ELR (cell line): ENCODE measurements at regions not wholly inside any gene's neighbourhood (a gene's known extent, or its start where the extent isn't known, plus 50 kb on each side); places are given as distances from the start of the nearest gene placed in this dataset.
"Not testable (repeated sequence)": the region's sequence is repeated elsewhere in the genome, so short reads cannot be mapped to it uniquely, and the experiment has no call there.

Source experiments
- DNase-seq: peaks from one replicate; pipeline ENCODE4 v3.0.0-alpha.2; 2015; ENCODE audit warnings: low read depth

DNA sequence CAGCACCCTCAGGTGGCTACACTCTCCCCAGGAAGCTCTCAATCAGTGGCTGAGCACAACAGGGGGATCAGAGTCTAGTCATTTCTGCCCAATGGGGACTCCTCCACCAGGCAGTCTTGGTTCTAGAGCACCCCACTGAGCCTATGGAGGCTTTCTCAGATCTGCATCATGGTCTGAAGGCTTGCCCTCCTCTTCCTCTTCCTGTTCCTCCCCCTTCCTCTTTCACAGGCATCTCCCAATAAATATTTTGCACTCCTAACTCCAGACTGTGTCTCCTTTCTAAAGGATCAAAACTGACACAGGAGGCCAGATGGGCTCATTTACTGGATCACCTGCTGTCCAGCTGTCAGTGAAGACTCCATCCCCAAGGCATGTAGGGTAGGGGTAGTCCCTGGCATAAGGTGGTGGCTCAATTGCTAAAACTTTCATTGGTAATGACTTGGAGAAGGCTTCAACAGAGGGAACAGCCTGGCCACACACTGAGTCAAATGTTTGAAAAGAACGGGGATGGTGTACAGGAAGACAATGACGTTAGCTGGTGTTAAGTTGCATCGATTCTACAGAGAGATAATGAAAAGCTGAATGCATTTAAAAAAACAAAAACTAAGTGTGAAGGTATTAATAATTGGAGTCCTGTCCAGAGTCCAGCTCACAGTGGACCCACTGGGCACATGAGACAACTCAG, 84.2 kb upstream of the SLC2A1 start:
- DNase-seq, result no peak

DNA sequence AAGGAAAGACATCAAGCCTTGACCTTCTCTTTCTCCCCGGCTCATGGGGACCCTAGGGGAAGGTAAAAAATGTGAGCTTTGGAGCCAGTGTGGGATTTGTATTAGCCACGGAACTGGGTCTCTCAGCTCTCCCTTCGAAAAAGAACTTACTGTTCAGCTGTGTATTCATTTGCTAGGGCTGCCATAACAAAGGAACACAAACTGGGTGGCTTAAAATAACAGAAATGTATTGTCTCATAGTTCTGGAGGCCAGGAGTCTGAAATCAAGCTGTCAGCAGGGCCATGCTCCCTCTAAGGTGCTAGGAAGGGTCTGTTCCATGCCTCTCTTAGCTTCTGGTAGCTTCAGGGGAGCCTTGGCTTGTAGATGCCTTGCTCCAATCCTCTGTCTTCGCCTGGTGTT, 83.5 kb upstream of the SLC2A1 start:
- DNase-seq, result no peak

DNA sequence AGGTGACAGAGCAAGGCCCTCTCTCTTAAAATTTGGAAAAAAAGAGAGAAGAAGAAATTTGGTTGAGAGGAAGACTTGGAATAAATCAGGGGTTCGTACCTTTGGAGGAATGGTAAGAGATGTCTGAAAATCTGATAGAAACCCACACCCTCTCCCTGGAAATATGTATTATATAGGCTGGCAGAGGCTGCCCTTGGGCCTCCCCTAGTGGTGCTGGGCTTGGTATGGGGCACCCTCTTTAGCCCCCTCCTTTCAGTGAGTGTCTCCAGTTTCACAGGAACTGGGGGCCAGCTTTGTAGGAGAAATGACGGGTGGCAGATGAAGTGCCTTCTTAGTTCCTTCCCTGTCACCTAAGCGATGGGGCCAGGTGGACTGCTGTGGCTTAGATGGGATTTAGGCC, 82.9 kb upstream of the SLC2A1 start:
- no peak for DNase-seq

DNA sequence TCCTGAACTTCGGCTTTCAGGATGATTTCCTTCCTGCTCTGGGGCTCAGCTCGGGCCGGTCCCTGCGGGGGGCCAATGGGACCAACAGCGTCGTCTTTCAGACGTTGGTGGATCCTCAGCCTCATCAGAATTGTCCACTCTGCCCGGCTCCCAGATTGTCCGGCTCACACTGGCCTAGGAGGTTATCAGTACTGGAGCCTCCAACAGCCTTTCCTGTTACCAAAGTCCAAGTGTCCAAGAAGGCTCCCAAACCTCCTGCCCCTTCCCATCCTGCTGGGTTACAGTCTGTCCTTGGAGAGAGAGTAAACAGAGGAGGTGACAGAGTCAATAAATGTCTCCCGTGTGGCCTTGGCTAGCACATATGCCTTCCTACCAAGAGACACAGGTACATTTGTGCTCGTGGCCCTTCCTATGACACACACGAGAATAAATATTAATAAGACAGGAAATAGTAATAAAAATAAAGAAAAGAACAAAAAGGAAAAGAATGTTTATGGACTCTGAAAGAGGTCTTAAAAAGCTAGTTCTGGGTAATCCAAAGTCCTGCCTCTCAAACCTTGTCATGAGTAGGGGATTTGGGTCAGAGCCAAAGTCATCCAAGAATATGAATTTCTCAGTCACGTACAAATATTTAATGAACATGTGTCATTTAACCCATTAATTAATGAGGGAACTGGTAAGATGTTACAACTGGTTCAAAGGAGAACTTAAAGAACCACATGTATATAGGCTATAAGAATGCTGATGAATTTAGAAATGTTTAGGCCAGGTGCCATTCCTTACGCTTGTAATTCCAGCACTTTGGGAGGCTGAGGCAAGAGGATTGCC, 80.8 kb upstream of the SLC2A1 start:
- DNase-seq, result no peak

DNA sequence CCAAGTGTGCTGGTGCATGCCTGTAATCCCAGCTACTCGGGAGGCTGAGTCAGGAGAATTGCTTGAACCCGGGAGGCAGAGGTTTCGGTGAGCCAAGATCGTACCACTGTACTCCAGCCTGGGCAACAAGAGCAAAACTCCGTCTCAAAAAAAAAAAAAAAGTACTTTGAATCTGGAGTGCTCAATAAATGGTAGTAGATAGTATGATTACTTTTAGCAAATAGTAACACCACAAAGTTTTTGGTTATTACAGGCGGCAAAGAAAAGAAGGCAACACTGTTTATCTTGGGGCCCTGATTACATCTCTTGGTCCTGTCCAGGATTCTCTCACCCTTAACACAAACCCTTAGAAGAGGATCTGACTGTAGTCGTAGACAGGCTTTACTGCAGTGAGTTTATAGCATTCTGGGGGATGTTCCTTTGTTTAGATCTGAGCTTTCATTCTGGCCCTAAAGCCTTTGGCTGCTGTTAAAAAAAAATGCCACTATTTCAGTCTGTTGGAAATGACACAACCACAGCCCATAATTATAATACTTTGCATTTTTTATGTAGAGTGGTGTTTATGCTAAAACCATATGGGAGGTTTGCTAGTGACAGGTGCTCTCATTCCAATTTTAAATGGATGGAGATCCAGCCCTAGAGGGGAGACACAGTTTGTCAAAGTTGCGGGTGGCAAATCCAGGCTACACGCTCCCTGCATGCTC, 79.7 kb upstream of the SLC2A1 start:
- DNase-seq, result no peak

DNA sequence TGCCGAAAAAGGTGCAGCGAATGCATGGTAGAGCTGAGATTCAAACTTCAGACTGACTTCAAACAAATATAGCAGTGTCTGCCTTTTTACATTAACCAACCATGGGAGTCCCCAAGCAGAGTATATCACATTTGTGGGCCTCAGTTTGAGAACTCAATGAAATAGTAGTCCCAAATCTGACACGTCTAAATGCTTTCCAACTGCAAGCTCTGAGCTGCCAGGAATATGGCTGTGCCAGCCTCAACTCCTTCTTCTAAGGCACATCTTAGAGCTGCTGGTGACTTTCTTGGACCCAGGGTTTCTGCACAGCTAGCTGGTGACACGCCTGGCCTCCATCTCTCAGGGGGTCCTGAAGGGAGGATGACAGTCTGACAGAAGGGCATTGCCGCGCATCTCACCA, 78.8 kb upstream of the SLC2A1 start:
- DNase-seq, result no peak

DNA sequence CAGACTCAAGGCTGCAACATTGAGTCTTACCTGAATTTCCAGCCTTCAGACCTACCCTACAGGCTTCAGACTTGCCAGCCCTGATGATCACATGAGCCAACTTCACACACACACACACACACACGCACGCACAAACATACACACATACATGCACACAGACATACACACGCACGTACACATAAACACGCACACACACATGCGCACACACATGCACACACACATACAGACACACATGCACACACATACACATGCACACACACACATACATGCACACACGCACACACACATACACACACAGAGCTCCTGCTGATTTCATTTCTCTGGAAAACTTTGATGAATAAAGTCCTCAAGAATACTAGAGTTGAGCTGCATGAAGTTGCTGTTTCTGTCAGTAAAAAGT, 78.3 kb upstream of the SLC2A1 start:
- DNase-seq, result no peak

DNA sequence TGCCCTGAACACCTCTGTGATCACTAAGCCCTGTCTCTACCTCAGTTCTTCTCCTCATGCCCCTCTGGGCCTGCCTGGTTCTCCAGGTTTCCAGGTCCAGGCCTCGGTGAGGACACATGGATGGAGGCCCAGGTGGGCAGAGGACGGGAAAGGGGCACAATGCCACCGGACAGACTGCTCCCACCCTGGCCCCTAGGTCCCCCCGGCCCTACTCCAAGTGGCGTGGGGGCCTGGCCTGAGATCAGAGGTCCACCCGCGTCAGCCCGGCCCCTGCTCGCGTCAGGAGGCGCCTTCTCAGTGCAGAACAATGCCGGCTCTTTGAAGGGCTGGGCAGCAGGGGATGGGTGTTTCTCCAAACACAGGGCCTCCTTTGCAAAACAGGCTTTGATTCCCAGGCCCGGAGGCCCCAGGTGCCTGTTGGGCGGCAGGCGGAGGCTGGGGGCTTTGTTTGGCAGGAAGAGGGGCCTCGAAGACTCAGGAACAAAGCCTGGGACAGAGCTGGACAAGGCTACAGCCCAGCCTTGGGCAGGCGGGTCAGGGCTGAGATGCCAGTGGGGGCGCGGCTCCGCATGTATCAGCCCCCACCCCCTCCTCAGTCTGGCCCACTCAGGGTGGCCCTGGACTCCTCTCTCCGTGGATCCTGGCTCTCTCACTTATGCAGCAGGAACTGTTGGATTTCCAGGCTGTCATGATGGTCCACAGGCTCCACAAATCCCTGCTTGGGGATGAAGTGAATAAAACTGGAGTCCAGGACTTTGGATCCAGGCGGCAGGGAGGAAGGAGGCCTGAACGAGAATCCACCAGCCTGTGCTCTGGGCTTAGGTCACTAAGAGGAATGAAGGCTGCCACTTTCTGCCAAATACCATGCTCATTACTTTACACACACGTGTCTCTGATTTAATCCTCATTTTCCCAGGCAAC, 77.4 kb upstream of the SLC2A1 start:
- no peak for DNase-seq

DNA sequence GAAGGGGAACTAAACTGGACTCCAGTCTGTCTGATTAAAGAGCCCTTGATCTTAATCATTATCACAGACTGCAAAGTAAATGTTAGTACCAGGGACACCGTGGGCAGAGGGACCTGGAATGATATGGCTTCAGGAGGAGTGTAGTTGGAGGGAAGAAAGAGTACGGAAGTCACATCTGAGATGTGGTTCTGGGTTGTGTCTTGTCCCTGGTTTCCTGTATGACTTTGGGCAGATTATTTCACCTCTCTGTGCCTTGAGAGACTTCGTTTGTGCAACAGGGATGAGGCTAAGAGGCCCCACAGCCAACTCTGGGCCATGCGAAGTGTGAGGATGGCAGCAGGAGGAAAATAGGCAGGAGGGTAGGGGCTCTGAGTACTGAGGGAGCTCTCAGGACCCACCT, 76.1 kb upstream of the SLC2A1 start:
- DNase-seq, result no peak

DNA sequence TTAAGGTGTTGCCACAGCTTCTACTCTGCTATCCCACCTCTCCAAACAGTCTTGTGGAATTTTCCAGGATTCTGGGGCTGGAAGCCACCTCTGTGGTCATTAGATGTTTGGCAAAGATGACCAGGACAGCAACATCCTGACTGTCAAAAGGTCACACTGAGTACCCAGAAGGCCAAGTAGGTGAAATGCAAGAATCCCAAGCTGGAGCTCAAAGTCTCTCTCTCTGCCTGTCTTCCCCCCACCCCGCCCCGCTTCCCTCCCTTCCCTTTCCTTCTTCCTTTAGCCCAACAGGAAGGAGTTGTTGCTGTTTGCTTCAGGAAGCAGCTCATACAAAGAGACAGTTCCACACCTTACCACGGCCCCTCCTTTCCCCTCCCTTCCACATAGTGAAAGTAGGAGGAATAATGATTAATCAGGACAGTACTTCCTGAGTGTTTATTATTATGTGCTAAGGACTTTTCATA, 75.6 kb upstream of the SLC2A1 start:
- DNase-seq, result no peak

DNA sequence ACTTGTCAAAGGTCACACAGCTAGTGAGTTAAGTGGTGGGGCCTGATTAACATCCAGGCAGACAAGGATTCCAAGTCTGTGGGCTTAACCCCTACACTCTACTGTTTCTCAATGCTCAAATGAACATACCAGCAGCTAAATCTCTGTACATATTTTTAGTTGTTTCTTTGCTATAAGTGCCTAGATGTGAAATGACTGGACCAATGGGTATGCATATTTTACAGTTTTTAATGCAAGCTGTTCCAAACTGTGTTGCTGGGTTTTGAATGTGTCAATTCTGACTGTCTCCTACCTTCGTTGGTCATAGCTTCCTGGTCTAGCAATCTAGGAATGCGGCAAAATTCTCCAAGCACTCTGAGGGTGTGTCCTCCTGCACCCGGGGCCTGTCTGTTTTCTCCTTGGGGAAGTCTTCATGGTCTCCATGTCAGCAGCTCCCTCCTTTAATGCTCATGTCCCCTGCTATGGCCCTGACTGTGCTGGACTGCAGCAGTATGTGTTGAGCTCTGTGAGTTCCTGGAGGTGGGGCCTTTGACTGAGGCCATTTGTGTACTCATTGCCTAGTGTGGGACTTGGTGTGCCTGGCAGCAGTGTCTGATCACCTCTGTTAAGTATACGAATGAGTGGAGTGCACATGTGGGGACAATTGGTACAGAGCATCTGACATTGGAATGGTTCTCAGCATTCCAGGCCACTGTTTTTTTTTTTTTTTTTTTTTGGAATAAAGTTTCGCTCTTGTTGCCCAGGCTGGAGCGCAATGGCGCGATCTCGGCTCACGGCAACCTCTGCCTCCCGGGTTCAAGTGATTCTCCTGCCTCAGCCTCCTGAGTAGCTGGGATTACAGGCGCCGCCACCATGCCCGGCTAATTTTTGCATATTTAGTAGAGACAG, 72.9 kb upstream of the SLC2A1 start:
- no peak for DNase-seq

DNA sequence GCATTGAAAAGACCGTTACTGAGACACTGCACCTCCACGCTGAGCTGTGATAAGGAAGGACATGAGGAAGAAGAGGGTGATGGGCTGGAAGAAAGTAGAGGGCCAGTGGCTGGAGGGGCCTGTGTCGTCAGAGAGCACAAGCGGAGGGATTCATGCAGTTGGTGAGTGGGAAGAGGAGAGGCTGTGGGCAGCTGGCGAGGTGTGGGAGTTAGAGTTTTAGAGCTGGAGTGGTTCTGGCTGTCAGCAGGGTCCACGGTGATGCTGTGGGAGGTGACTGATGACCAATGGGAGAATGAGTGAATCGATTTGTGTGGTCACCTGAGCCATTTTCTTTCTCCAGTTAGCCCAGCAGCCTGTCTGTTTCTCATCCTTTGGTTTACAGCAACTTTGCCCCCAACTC, 66.2 kb upstream of the SLC2A1 start:
- no peak for DNase-seq

DNA sequence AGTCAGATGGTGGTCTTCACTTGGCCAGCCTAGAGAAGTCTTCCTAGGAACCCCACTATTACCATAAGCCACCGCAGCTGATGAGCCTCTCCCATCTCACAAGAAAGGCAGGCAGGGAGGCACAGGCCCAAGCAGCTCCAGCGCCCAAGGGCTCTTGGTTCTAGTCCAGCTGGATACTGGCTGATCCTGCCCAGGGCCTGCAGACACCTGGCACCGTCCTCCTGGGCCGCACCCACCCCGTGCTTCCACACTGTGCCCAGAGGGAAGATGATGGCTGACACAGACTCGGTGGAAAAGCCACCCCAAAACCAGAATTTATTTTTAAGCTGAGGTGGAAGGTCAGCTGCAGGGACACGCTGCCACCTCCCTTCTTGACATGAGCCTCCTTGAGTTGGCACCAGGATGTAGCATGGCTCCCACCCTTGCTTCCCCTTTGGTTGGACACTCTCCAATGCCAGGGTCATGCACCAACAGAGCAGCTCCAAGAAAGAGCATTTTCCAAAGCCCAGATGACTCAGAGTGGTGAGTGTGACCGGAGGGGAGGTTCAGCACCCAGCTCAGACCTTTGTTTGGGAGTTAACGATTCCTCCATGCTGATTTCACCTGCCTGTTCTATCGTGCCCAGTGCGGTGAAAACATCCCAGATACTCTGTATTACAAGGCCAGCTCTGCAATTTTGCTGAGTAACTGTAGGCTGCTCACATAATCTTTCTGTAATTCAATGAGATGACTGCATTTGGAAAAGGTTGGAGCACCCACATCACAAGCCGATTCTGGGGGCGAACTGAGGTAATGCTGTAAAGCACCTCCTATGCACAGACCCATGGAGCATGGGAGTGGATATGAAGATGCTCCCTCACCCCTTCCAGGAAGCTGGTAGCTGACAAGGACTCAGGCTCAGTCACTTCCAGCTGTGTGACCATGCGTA, 63.1 kb upstream of the SLC2A1 start:
- peak; percentile 6 for DNase-seq

DNA sequence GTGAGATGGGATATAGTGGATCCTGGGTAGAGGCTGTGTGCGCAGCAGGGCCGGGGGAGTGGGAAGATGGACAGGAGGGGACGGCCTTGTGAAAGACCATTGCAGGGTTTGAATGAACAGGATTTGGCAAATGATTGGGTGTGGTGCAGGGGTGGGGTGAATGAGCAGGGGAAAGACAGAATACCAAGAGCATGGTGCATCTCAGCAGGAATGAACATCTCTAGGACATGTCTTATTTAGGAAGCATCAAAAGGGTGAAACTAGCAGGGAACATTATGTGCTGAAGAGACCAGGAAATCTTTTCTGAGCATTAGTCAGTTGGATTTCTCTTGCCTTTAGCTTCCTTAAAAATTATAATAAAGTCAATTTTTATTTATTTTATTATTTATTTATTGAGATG, 60.6 kb upstream of the SLC2A1 start:
- no peak for DNase-seq

DNA sequence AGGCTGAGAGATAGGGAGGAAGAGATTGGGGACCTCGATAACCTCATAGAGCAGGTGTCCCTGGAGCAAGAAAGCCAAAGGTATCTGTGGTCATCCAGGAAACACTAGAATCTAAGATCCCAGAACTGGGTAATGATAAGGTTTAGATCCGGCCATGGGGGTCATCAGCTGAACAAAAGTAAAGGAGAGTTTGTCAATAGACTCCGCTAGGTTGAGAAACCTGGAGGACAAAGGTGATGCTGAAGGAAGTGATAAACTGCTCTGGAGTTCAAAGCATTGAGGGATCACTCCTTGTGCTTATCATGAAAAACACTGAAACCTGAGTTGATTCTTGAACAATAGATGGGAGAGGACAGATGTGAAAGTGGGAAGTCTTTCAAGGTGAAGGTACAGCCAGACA, 59.5 kb upstream of the SLC2A1 start:
- DNase-seq, result no peak

DNA sequence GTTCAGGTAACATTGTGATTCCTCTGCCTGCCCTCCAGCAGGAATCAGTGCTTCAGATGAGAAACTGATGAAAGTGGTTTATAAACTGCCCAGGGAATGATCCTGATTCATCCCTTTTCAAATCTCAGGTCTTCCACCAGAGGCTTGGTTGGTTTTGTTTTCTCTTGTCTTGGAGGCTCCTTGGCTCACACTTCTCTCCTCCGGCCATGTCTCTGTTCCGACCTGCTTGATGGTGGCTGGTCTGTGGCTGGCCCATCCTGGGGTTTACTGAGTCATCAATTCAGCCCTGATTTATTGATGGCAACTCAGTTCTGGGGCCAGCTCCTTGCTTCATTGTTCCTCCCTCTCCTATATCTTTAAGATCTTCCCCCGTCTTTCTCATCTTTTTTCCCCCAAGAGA, 56.6 kb upstream of the SLC2A1 start:
- no peak for DNase-seq

DNA sequence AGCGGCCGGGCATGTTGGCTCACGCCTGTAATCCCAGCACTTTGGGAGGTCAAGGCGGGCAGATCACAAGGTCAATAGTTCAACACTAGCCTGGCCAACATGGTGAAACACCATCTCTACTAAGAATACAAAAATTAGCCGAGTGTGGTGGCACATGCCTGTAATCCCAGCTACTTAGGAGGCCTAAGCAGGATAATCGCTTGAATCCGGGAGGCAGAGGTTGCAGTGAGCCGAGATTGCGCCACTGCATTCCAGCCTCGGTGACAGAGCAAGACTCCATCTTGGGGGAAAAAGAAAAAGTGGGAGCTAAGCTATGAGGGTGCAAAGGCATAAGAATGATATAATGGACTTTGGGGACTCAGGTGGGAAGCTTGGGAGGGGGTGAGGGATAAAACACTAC, 55.9 kb upstream of the SLC2A1 start:
- DNase-seq, result not testable (repeated sequence)

DNA sequence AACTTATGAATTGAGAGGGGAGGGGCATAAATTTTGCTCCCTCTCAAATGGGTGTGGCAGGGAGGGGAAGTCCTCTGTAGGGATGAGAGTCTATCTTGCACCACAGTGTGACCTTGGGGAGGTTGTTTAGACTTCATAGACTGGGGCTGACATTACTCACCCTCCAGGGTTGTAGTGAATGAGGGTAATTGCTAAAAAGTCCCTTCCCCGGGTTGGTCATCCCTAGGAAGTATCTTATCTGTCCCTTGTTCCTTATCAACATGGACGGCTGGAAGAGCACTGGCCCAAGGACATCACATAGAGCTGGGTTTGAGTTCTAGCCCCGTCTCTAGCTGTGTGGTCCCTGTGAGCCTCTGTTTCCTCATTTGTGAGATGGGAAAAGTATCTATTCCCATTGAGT, 52.4 kb upstream of the SLC2A1 start:
- no peak for DNase-seq

DNA sequence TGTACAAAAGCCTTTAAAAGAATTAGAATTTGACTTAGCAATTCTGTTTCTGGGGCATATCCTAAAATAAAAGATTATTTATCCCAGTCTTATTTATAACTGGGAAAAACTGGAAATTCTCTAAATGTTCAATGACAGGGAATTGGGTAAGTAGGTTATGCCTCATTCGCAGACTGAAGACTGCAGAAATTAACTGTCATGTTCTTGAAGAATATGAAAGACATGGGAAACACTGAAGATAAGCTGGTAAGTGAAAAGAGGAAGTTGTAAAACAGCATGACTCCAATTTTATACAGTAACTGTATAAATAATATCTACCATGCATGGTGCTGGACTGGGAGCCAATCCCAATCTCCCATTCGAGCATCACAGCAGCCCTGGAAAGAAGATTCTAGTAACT, 50.6 kb upstream of the SLC2A1 start:
- DNase-seq, result no peak
